Esophagus squamous epithelium (tissue), 4 donors: ENCODE measurements at regions not wholly inside any gene's neighbourhood (a gene's known extent, or its start where the extent isn't known, plus 50 kb on each side); places are given as distances from the start of the nearest gene placed in this dataset.

Experiments
- POLR2A ChIP-seq, 4 donors: fragments of 450-650 bp; IDR thresholded peaks; one replicate each; pipeline ENCODE4 v1.6.1; 2017; ENCODE audit warnings: antibody characterized with exemption in 4 of 4, mild to moderate bottlenecking in 4 of 4, moderate library complexity in 3 of 4
- TF ChIP-seq, protein P1 (sequence below), 6 experiments: fragments of 450-650 bp in 4 of 6; fragments of 200-600 bp in 2 of 6; sonication (generic) in 2 of 6; IDR thresholded peaks; one replicate each; pipeline ENCODE4 v1.5.1; 2016 to 2019; ENCODE audit warnings: antibody characterized with exemption in 6 of 6, mild to moderate bottlenecking in 4 of 6, moderate library complexity in 4 of 6

DNA sequence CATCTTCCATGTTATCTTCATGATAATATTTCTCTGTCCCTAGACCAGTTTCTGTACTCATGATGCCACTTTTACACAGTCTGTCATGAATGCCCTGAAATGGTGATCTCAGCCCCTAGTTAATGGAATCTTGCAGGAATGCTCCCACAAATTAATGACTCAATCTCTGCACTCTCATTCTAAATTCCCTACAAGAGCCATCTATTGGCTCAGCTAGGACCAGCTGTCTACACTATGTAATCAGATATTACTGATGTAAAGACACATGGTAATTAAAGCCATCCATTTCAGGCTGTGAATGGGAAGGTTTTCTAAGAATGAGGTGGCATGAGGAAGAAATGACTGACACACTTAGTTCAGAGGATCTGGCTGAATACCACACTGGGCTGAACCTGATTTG, 199.1 kb upstream of the KCND3 start:
- TF ChIP-seq, protein P1, sequence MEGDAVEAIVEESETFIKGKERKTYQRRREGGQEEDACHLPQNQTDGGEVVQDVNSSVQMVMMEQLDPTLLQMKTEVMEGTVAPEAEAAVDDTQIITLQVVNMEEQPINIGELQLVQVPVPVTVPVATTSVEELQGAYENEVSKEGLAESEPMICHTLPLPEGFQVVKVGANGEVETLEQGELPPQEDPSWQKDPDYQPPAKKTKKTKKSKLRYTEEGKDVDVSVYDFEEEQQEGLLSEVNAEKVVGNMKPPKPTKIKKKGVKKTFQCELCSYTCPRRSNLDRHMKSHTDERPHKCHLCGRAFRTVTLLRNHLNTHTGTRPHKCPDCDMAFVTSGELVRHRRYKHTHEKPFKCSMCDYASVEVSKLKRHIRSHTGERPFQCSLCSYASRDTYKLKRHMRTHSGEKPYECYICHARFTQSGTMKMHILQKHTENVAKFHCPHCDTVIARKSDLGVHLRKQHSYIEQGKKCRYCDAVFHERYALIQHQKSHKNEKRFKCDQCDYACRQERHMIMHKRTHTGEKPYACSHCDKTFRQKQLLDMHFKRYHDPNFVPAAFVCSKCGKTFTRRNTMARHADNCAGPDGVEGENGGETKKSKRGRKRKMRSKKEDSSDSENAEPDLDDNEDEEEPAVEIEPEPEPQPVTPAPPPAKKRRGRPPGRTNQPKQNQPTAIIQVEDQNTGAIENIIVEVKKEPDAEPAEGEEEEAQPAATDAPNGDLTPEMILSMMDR (IDR thresholded peaks at IDR 0.05): no peak
- no peak for TF ChIP-seq POLR2A (IDR thresholded peaks at IDR 0.05)
